Gastroesophageal sphincter (tissue), 3 donors: ENCODE measurements at regions not wholly inside any gene's neighbourhood (a gene's known extent, or its start where the extent isn't known, plus 50 kb on each side); places are given as distances from the start of the nearest gene placed in this dataset.

Experiments used
- POLR2AphosphoS5 ChIP-seq: sonication (generic); formaldehyde crosslinking; IDR thresholded peaks from one replicate; pipeline ENCODE4 v1.6.1; 2017; ENCODE audit warnings: antibody characterized with exemption
- TF ChIP-seq, protein P1 (sequence below), 4 experiments: fragments of 200-600 bp in 2 of 4; fragments of 450-650 bp in 2 of 4; sonication (generic) in 1 of 4; IDR thresholded peaks; one replicate each; pipeline ENCODE4 v1.5.1; 2017 to 2019; ENCODE audit warnings: antibody characterized with exemption in 4 of 4, mild to moderate bottlenecking in 2 of 4, moderate library complexity in 2 of 4

DNA sequence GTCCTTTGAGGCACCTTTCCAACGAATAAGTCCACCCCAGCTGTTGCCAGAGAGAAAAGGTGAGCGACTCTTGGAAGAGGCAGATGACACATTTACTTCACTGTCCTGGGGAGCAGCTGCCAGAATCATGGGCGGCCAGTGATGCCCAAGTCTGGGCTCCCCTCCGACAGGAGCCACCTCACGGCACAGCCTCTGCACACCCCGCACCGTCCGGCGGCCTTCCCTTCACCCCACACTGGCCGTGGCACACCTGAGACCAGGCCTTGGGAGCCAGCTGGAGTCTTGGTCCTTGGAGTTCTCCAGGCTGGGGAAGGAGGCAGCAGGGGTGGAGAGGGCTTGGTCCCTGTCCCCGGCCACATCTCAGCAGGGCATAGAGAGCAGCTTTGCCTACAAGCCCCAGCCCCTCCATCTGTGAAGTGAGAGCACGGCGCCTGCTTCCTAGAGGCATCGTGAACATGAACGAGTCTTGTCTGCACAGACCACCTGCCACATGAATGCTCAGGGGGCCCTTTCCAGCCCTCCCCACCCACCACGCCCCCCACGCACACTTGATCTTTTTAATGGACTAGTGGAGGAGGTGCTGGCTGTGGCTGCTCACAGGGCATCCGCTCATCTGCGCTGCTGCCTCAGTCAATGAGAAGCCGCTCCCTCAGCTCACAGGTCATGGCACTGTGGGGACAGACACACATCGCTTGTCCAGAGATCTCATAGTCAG lies 400.2 kb upstream of the MYT1L start:
- TF ChIP-seq POLR2AphosphoS5: no peak
- TF ChIP-seq, protein P1, sequence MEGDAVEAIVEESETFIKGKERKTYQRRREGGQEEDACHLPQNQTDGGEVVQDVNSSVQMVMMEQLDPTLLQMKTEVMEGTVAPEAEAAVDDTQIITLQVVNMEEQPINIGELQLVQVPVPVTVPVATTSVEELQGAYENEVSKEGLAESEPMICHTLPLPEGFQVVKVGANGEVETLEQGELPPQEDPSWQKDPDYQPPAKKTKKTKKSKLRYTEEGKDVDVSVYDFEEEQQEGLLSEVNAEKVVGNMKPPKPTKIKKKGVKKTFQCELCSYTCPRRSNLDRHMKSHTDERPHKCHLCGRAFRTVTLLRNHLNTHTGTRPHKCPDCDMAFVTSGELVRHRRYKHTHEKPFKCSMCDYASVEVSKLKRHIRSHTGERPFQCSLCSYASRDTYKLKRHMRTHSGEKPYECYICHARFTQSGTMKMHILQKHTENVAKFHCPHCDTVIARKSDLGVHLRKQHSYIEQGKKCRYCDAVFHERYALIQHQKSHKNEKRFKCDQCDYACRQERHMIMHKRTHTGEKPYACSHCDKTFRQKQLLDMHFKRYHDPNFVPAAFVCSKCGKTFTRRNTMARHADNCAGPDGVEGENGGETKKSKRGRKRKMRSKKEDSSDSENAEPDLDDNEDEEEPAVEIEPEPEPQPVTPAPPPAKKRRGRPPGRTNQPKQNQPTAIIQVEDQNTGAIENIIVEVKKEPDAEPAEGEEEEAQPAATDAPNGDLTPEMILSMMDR (IDR thresholded peaks at IDR 0.05): no peak
